HG03103 (cell line): ENCODE measurements at regions not wholly inside any gene's neighbourhood (a gene's known extent, or its start where the extent isn't known, plus 50 kb on each side); places are given as distances from the start of the nearest gene placed in this dataset.

ENCODE experiments used
- ATAC-seq: cut with Tn5 transposase; IDR thresholded peaks from one replicate; pipeline ENCODE4 v1.9.1; 2021; ENCODE audit warnings: low read depth; ENCODE audit not compliant: unreplicated experiment

DNA sequence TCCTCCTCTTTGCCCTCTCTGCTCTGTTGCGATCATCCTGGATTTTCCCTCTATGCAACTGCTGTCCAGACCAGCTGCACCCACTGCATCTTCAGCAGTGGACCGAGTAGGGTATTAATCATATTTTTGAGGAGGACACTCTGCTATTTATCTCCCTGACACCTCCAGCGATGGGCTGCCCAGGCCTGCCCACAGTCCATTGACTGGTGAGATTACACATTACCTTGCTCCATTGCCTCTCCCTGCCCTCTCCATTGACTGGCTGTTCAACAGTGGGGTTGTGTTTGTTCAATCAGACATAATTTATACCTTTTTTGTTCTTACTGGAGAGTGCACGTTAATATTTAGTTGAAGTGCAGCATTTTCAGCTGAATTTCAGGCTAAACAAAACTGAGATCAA lies 559.3 kb upstream of the ARRDC4 start:
- no peak for ATAC-seq

DNA sequence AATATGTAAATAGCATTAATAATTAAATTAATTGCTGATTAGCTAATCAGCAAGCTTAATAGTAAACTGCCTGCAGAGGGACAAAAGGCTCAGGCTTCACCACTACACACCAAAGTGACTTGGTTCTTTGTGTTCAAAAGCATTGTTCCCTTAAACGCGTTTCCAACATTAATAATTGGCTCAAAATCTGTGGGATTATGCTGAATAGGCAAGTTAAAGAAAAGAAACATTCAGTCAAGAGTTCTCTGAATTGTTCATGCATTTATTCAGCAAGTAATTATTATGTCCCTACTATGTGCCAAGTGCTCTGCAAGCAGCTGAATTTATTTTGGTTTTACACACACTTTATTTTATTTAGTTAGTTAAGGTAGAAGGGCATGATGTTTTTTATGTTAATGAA lies 558.5 kb upstream of the ARRDC4 start:
- no peak for ATAC-seq

DNA sequence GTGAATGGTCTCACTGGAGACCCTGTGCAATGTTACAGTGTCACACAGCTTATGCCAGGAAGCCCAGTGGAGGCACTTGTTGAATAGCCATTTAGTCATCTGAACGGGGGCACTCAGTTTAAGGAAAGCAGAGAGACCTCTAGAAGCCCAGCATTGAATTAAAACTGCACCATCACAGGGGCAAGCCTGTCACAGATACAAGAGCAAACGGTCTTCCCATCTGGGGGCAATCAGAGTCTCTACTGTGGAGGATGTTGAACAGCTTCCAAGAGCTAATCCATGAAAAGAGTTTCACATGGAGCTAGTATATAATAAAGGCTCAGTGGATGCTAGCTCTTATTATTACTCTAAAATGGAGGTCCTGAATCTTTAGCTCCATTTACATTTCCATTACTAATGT lies 553.7 kb upstream of the ARRDC4 start:
- ATAC-seq, result no peak

DNA sequence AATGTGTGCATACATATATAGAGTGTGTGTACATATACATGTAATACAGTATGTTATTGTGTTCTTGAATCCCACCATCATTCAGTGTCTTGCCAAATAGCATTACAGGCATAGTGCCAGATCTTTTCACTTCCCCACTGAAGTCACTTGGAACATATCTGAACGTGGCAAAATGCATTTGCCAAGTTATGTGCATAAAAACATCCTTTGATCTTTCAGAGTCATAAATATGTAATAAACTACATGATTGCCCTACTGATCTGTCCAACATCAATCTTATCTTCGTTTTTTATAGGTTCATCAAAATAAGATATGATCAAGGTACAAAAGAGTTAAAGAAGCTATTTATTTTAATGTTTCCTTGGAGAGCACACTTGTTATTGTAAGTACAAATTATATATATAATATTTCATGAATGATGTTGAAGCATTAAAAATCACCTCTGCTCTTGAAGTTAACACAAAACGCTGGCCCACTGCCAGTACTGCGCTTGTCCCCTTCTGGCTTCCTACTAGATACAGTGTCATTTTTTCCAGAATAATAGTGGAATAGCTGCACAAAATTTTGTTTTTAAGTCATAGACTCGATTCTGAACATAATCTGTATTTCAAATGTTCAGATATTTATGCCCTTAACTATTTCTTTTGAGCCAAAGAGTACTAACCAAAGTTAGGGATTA lies 549.5 kb upstream of the ARRDC4 start:
- ATAC-seq, result no peak

DNA sequence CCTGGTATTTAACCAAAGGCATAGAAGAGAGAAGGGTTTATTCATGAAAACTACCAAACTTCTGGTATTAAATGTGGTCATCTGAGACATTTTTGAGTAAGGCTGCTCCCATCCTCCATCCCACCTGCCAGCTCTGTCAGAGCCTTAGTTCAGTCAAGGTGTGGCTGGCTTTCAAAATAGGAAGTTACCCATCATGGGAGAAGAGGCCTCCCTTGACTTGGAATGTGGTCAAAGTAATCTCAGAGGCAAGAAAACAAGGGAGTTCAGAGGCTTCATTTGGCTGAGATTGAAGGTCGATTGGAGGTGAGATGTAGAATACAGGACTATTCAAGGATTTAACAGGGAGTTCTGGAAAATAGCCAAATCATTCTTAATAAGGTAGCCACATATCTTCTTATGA lies 540.4 kb upstream of the ARRDC4 start:
- no peak for ATAC-seq

DNA sequence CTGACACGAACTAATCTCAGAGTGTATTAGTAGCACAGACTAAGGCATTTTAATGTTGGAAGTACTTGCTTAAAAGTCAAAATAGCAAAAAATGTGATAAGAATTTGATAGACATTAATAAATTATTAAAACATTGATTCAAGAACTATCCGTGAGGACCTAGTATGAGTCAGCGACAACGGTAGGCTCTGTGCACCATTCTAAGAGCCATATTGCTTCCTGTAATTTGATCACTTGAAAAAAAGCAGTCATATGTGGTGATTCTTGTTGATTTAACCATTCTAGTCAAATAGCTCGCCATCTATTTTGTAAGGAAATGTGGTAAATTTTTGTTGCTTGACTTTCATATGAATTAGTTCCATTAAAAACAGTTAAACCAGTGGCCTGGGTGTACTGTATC lies 534.9 kb upstream of the ARRDC4 start:
- no peak for ATAC-seq

DNA sequence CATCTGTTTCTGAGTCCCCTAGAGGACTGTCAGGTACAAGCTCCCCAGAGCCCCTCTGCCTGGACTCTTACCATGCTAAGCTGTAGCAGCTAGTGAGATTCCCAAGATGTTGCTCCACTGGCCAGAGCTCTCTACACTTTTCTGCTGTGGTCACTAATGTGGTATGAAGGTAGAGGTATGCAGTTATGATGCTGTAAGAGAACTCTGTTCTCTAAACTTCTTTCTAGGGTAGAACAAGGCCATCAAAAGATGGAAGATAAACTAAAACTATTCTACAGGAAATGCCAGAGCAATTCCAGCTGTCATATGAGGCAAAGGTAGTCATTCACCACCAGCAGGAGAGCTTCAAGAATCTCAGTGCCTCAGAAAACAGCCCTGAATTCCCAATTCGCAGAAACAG lies 517.4 kb upstream of the ARRDC4 start:
- no peak for ATAC-seq

DNA sequence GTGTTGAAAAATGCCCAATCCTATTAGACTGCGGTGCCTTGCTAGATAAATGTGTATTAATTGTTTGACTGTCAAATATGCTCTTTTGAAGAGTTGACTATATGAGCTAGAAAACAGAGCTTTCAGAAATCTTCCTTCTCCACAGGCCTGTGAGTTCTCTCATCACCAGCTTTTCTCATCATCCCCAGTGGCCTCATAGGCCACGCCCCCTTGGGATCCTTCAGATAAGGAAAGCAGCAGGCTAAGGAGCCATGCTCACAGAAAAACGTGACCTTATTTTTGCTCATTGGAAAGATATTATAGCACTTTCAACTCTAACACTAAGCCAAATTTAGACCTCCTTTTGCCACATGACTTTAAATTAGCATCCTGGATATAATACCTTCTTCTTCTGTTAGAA lies 514.4 kb upstream of the ARRDC4 start:
- ATAC-seq, result no peak

DNA sequence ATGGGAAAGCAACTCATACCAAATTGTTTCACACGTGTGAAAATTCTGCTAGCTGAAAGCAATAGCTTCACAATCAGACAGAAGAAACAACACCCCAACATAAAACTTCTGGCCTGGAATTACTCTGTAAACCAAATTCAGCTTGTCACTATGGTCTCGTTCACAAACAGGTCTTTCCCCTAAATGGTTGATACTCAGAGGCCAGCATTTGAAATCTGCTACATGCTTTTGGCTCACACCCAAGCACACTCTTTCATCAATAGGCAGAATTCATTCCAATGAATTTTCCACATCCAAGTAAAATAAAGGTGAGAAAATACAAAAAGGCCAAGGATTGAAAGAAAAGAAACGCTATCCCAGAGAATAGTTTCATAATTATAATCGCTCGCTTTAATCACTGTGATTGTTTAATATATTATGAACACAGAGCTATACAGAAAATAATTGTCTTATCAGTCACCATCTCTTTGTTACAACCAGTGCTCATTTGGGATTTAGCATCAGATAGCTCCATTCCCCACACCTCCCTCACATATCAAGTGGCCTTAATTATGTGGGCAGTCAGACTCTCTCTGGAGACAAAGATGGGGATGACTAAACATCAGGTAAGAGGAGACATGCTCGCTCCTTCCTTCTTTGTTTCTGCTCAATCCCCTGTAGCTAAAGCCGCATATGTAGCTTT lies 503.8 kb upstream of the ARRDC4 start:
- ATAC-seq, result no peak

DNA sequence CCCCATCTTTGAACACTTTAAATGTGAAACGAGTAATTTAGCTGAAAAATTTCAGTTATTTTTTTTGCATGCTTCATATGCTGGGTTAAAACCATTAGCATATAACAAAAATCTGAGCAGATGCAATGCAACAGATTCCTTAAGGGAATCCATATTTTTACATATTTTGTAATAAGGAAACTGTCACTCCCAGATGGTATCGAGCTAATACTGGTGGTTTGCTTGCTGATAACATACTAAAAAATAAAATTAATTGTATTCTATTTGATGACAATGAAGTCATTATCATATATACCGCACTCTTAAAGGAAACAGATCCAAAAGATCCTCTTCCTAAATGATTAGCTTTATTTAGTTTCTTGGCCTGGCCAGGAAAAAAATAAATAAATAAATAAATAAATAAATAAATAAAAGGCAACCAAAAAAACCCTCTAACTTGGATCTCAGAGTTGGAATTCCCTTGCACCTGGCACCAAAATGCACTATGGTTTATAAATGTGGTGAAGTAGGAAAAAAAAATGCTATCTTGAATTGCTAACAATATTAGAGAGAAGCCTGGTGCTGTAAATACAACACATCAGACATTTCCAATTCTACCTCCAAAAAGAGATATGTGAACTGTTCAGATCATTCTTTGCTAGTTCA lies 503.2 kb upstream of the ARRDC4 start:
- ATAC-seq, result no peak

DNA sequence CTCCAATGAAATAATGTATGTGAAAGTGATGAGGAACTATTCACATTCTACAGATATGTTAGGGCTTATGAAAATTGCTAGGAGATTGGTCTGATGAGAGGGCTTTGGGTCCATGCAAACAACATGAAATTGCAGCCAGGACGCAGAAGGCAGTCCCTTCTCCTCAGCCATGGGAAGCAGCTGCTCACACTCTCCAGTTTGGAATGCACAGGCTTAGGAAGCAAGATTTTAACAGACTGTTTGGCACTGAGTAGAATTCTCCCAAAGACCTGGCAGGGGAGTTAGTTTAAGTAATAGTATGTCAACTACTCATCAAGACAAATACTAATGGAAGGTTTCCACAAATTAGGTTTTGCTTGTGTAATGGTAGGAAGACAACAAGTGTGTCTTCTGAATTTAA lies 500.7 kb upstream of the ARRDC4 start:
- ATAC-seq, result no peak

DNA sequence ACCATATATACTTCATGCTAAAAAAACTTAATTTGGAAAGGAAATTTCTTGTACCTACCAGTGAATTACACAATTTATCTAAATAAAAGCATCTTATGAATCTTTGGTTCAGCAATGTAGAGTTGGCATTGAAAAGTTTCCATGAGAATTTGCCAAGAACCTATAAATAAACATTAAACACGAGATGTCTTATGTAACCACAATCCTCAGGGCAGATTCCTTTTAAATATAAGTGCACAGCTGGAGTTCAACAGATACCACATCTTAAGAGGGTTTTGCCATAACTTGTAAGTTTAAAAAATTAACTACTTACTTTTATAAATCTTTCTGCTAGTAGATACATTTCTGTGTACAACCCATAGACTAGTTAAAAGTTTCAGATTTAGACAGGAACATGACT lies 499.3 kb upstream of the ARRDC4 start:
- ATAC-seq, result no peak

DNA sequence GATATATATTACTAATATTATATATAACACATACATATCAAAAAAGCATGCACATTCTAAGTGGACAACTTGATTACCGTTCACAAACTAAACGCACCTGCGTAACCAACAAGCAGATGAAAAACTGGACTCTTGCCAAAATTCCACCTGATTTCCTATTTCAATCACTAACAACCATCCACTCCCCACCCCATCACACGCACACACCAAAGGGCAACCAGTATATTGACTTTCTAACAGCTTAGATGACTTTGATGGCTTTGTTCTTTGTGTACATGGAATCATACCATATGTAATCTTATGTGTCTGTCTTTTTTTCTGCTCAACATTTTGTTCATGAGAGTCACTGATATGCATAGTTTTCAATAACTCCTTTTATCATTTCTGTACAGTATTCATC lies 496.8 kb upstream of the ARRDC4 start:
- no peak for ATAC-seq

DNA sequence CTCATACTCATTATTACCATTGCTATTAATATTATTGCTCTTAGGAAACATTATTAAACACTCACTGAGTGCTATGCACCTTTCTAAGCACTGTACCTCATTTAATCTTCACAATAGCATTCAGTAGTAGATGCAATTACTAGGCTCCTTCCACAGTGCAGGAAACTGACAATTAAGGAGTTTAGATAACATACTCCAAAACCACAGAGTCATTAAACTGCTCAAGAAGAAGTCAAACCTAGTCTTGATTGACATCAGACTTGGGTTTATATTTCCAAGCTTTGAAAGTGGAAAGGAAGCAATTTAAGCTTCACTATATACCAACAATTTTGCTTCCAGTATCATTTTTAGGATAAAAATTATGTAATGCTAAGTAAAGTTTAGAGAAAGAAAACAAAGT lies 490.1 kb upstream of the ARRDC4 start:
- ATAC-seq, result no peak

DNA sequence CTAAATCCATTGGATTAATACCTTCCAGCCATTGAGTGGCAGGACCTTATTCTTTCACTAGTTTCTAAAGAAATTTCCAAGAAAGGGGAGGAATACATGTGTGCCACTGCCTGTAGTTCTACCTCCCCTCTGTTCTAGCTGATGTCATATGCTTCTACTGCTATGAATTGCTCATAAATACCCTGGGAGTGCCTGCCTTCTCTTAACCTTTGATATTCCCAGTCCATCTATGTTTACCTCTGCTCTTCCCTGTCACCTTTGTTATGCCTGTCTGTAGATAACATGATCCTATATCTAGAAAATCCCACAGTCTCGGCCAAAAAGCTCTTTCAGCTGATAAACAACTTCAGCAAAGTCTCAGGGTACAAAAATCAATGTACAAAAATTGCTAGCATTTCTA lies 486.9 kb upstream of the ARRDC4 start:
- ATAC-seq, result no peak

DNA sequence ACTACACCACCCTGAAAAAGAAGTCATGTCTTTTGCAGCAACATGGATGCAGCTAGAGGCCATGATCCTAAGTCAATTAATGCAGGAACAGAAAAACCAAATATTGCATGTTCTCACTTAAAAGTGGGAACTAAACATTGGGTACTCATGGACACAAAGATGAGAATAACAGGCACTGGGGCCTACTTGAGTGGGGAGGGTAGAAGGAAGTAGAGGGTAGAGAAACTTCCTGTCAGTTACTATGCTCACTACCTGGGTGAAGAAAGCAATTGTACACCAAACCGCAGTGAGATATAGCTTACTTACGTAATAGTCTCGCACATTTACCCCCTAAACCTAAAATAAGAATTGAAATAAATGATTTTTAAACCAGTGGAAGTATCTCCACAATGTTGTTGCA lies 480.5 kb upstream of the ARRDC4 start:
- ATAC-seq, result no peak

DNA sequence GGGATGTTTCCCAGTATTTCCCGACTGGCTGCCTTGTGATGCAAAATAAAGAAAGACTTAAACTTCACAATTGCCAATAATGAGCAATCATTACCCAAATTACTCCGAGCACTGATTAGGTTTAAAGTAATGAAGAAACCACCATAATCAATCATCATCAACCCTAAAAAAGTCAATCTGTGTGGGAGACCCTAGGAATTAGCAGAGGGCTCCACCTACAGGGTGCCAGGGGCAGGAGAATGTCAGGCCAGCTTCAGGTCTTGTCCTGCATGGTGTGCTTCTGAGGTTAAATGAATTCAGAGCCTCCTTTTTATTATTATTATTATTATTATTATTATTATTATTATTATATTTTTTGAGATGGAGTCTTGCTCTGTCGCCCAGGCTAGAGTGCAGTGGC lies 478.0 kb upstream of the ARRDC4 start:
- no peak for ATAC-seq

DNA sequence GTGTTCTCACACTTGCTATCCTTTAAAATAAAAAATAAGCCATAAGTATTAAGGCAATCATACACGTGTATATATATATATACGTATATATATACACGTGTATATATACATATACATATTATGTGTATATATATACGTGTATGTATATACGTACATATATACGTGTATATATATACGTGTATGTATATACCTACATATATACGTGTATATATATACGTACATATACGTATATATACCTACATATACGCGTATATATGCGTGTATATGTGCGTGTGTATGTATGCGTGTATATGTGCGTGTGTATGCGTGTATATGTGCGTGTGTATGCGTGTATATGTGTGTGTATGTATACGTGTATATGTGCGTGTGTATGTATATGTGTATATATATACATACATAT lies 477.3 kb upstream of the ARRDC4 start:
- ATAC-seq, result no peak

DNA sequence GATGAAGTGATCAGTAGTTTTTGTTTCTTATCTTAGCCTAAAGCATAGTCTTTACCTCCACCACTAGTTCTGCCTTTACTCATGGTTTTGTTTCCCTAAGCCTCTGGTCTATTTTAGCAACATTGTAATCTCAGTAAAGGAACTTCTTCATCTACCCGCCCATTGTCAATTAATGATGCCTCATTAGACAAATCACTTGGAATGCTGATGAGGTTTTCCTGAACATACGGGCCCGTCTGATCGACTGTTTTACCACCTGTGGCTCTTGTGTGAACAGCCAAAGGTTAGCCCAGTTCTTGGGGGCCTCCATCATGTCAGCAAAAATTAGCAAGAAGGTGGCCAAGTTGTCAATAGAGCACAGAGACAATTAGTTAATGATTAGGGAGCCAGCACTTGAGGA lies 470.1 kb upstream of the ARRDC4 start:
- no peak for ATAC-seq

DNA sequence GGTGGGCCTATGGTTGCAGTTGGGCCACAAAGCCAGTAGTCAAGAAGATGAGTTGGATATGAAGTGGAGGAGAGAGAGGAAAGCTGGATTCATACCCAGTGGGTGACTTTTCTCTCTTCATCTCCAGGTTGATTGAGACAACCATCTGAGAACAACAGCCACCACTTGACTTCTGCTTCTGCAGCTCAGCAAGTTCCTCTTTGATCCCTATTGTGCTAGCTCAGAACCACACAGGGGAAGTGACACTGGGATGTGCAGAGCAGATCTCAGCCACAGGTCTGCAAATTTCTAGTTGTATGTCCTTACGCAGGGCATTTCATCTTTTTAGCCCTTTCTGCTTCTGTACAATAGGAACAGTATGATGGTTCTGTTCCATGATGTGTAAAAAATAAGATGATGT lies 459.2 kb upstream of the ARRDC4 start:
- no peak for ATAC-seq

DNA sequence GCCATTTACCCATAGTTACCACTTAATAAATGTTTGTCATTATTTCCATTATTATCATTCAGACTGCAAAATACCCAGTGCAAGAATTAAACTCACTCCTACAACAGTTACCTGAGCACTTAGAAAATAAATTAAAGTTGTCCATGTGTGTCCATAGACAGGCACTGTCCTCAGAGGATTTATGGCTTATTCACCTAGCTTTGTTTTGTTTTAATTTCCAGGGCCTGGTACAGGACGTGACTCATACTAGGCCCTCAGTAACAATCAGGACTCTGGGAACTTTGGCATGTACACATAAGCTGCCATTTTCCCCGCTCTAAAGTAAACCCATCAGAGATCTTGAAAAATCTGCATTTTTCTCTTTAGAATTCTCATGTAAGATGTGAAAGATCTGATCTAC lies 458.5 kb upstream of the ARRDC4 start:
- ATAC-seq, result no peak
